Right atrium auricular region (tissue), 2 donors: ENCODE measurements at regions not wholly inside any gene's neighbourhood (a gene's known extent, or its start where the extent isn't known, plus 50 kb on each side); places are given as distances from the start of the nearest gene placed in this dataset.

ENCODE experiments used
- DNase-seq: peaks from one replicate; pipeline ENCODE4 v3.0.0-alpha.2; 2019; ENCODE audit warnings: low spot score
- H3K27ac ChIP-seq, 2 donors: fragments of 200-600 bp; sonication (generic); 1 replicate in 1 of 2; 2 replicates in 1 of 2; pipeline ENCODE4 v1.5.1; 2016 to 2019
- H3K27me3 ChIP-seq, 2 donors: fragments of 200-600 bp; sonication (generic); one replicate each; pipeline versions ENCODE4 v1.5.1 to v1.6.0; 2017 to 2019
- H3K36me3 ChIP-seq: fragments of 200-600 bp; sonication (generic); one replicate; pipeline ENCODE4 v1.5.1; 2016
- H3K4me1 ChIP-seq, 2 donors: fragments of 200-600 bp; sonication (generic); one replicate each; pipeline versions ENCODE4 v1.5.1 to v1.6.0; 2017 to 2019
- H3K4me3 ChIP-seq, 2 donors: fragments of 200-600 bp; sonication (generic); 1 replicate in 1 of 2; 2 replicates in 1 of 2; pipeline ENCODE4 v1.5.1; 2017 to 2019; ENCODE audit warnings: mild to moderate bottlenecking in 1 of 2, moderate library complexity in 1 of 2
- H3K9me3 ChIP-seq, 2 donors: fragments of 200-600 bp; sonication (generic); one replicate each; pipeline ENCODE4 v1.5.1; 2019
- TF ChIP-seq, protein P1 (sequence below), 2 donors: fragments of 200-600 bp; sonication (generic); IDR thresholded peaks; one replicate each; pipeline ENCODE4 v1.5.1; 2019; ENCODE audit warnings: antibody characterized with exemption in 2 of 2

DNA sequence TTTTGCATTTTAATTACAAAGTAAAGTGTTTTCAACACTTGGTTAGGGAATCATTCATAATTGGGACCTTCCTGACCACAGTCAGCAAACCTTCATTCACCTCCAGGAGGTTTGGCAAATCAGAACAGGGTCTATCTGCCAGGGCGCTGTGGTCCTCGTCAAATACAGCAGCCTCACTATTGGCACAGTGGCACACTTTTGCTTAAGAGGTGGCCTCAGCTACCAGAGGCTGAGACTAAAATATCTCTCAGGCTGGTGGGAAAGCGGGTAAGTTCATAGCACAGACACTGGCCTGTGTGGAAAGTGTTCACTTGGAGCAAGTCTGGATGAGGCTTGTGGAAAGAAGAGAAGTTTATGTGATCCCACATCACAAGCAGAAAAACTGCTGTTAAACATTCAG, 268.6 kb upstream of the DAPK1 start:
- Histone ChIP-seq H3K9me3 (no peaks in the 10 kb centered on the region), H3K27ac (no peak overlapping the region), H3K36me3 (no peaks in the 10 kb centered on the region), H3K4me1 (no peaks in the 10 kb centered on the region), H3K27me3 (no peaks in the 10 kb centered on the region), H3K4me3 (no peak overlapping the region)
- DNase-seq = no peak
- TF ChIP-seq, protein P1, sequence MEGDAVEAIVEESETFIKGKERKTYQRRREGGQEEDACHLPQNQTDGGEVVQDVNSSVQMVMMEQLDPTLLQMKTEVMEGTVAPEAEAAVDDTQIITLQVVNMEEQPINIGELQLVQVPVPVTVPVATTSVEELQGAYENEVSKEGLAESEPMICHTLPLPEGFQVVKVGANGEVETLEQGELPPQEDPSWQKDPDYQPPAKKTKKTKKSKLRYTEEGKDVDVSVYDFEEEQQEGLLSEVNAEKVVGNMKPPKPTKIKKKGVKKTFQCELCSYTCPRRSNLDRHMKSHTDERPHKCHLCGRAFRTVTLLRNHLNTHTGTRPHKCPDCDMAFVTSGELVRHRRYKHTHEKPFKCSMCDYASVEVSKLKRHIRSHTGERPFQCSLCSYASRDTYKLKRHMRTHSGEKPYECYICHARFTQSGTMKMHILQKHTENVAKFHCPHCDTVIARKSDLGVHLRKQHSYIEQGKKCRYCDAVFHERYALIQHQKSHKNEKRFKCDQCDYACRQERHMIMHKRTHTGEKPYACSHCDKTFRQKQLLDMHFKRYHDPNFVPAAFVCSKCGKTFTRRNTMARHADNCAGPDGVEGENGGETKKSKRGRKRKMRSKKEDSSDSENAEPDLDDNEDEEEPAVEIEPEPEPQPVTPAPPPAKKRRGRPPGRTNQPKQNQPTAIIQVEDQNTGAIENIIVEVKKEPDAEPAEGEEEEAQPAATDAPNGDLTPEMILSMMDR (IDR thresholded peaks at IDR 0.05) = no peak

DNA sequence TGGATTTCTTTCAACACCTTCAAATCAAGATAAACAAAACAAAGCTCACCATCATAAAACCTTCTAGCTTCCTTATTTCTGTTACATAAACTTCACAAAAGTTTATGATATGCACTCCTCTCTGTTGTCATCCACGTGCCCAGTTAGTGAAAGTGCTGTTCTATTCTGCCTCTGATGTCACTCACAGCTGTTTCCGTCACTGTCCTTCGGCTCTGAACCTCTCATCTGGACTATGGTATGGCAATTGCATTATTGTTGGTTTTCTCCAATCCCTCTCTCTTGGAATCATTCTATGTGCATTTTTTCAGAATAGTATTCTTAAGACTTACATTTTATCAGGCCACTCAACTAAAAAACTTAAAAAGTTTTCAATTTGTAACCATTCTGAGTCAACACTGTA, 264.2 kb upstream of the DAPK1 start:
- no peak for DNase-seq
- Histone ChIP-seq H3K36me3 (no peaks in the 10 kb centered on the region), H3K27me3 (no peaks in the 10 kb centered on the region), H3K4me1 (no peaks in the 10 kb centered on the region), H3K4me3 (no peak overlapping the region), H3K9me3 (no peaks in the 10 kb centered on the region), H3K27ac (no peak overlapping the region)
- TF ChIP-seq, protein P1 (IDR thresholded peaks at IDR 0.05) = no peak

GRCh38 chr9:87233899-87234455, 263.7 kb upstream of the DAPK1 start:
- TF ChIP-seq, protein P1 (IDR thresholded peaks at IDR 0.05) = no peak
- Histone ChIP-seq H3K4me3 (no peak overlapping the region), H3K4me1 (no peaks in the 10 kb centered on the region), H3K27ac (no peak overlapping the region), H3K9me3 (no peaks in the 10 kb centered on the region), H3K27me3 (no peaks in the 10 kb centered on the region), H3K36me3 (no peaks in the 10 kb centered on the region)
- DNase-seq = no peak

GRCh38 chr9:87234854-87235253, 262.8 kb upstream of the DAPK1 start:
- TF ChIP-seq, protein P1 (IDR thresholded peaks at IDR 0.05) = no peak
- Histone ChIP-seq H3K4me1 (no peaks in the 10 kb centered on the region), H3K27ac (no peak overlapping the region), H3K9me3 (no peaks in the 10 kb centered on the region), H3K4me3 (no peak overlapping the region), H3K27me3 (no peaks in the 10 kb centered on the region), H3K36me3 (no peaks in the 10 kb centered on the region)
- no peak for DNase-seq

DNA sequence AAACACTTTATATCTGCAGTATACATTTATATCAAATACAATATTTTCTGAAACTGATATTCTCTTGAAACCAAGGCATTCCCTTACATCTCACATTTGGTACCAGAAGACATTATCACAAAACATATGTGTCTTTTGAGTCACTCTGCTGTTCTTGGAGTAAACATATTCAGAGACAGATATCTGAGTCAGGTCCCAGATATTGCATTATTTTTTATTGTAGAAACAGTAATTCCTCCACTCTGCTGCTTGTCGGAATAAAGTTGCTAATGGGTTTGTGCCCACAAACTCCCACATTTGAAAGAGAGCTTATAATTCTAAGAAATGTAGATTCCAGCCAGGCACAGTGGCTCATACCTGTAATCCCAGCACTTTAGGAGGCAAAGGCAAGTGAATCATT, 261.1 kb upstream of the DAPK1 start:
- H3K27ac ChIP-seq = no peak overlapping the region
- H3K4me3 ChIP-seq = no peak overlapping the region
- TF ChIP-seq, protein P1 (IDR thresholded peaks at IDR 0.05) = no peak
- no peaks in the 10 kb centered on the region for H3K4me1 ChIP-seq
- H3K27me3 ChIP-seq = no peaks in the 10 kb centered on the region
- no peaks in the 10 kb centered on the region for H3K9me3 ChIP-seq
- no peak for DNase-seq
- H3K36me3 ChIP-seq = no peaks in the 10 kb centered on the region

- Histone ChIP-seq H3K27me3 (no peaks in the 10 kb centered on the region), H3K36me3 (no peaks in the 10 kb centered on the region), H3K4me1 (no peaks in the 10 kb centered on the region), H3K4me3 (no peak overlapping the region), H3K9me3 (no peaks in the 10 kb centered on the region), H3K27ac (no peak overlapping the region)
- DNase-seq = no peak
- TF ChIP-seq, protein P1 (IDR thresholded peaks at IDR 0.05) = no peak
These were observed 260.3 kb upstream of the DAPK1 start for GRCh38 chr9:87237336-87237735.
